HCT116 (cell line): ENCODE measurements at regions not wholly inside any gene's neighbourhood (a gene's known extent, or its start where the extent isn't known, plus 50 kb on each side); places are given as distances from the start of the nearest gene placed in this dataset.

ENCODE experiments used
- ATAC-seq: fragments of 200-7000 bp; cut with Tn5 transposase; 2 replicates; pipeline ENCODE4 v1.9.1; 2020; ENCODE audit warnings: mild to moderate bottlenecking, moderate library complexity
- BruUV-seq: library from RNA; stranded (reverse); fragments of 400-500 nt; replicated peaks from 2 replicates; lab custom pipeline; 2021; lab: Mats Ljungman, UMichigan
- CTCF ChIA-PET: fragments of 300-600 bp; sonication (Branson Sonifier 250); formaldehyde crosslinking; loops from one replicate; lab custom pipeline; 2021; ENCODE audit warnings: antibody characterized with exemption; lab: Charles Lee
- POLR2A ChIA-PET: fragments of 300-600, 350-600 bp; sonication (Branson Sonifier 250); formaldehyde crosslinking; loops from one replicate; lab custom pipeline; 2021; ENCODE audit warnings: antibody characterized with exemption; lab: Charles Lee
- RAD21 ChIA-PET, 2 experiments: fragments of 300-600 bp; sonication (Branson Sonifier 250); formaldehyde crosslinking; loops; one replicate each; lab custom pipeline; 2023; ENCODE audit warnings: low total read pairs in 2 of 2; ENCODE audit not compliant: uncharacterized antibody in 2 of 2, unreplicated experiment in 2 of 2, low non-redundant PET in 1 of 2; lab: Charles Lee
- DNase-seq: peaks from one replicate; pipeline ENCODE4 v3.0.0-alpha.2; 2010; ENCODE audit warnings: low read depth, low spot score
- H2AFZ ChIP-seq: fragments of 200-600 bp; shearing (Covaris generic), sonication (generic); 2 replicates; pipeline ENCODE4 v1.6.1; 2017; ENCODE audit warnings: low read depth, mixed run types, mixed read lengths, antibody characterized with exemption, low read length; ENCODE audit not compliant: poor library complexity, severe bottlenecking
- H3K27ac ChIP-seq: 2 replicates; pipeline ENCODE4 v1.5.1; 2012; ENCODE audit warnings: low read depth, low read length
- H3K27me3 ChIP-seq: fragments of 200-600 bp; sonication (generic); 2 replicates; pipeline ENCODE4 v1.6.1; 2016; ENCODE audit warnings: mixed run types, low read length, mixed read lengths; ENCODE audit not compliant: insufficient read depth
- H3K36me3 ChIP-seq, 2 experiments: fragments of 200-500 bp in 1 of 2; fragments of 200-600 bp in 1 of 2; sonication (Bioruptor generic) in 1 of 2; sonication (generic) in 1 of 2; 2 replicates each; pipeline versions ENCODE4 v1.5.1 to v1.6.1; 2014 to 2016; ENCODE audit warnings: low read length in 2 of 2, inconsistent platforms in 1 of 2, mixed read lengths in 1 of 2, mixed run types in 1 of 2; ENCODE audit not compliant: insufficient read depth in 2 of 2, control insufficient read depth in 1 of 2
- H3K4me1 ChIP-seq, 2 experiments: fragments of 200-600 bp in 1 of 2; sonication (generic) in 1 of 2; 2 replicates each; pipeline versions ENCODE4 v1.5.1 to v1.6.1; 2012 to 2017; ENCODE audit warnings: low read length in 2 of 2, inconsistent platforms in 1 of 2, mild to moderate bottlenecking in 1 of 2, mixed read lengths in 1 of 2, mixed run types in 1 of 2, moderate library complexity in 1 of 2; ENCODE audit not compliant: insufficient read depth in 2 of 2, control insufficient read depth in 1 of 2
- H3K4me2 ChIP-seq: fragments of 200-600 bp; sonication (generic); 2 replicates; pipeline ENCODE4 v1.6.1; 2017; ENCODE audit warnings: mixed run types, low read length, mixed read lengths
- H3K4me3 ChIP-seq, 2 experiments: fragments of 200-600 bp in 1 of 2; sonication (generic) in 1 of 2; replicated peaks in 1 of 2; 2 replicates each; pipeline ENCODE4 v1.5.1; 2011 to 2016; ENCODE audit warnings: low read length in 2 of 2, control low read depth in 1 of 2, low read depth in 1 of 2, mild to moderate bottlenecking in 1 of 2, mixed read lengths in 1 of 2, mixed run types in 1 of 2
- H3K79me2 ChIP-seq: fragments of 200-600 bp; sonication (generic); 2 replicates; pipeline ENCODE4 v1.6.1; 2017; ENCODE audit warnings: mild to moderate bottlenecking, mixed run types, low read length, moderate library complexity, mixed read lengths; ENCODE audit not compliant: insufficient read depth
- H3K9ac ChIP-seq: fragments of 200-600 bp; sonication (generic); 2 replicates; pipeline ENCODE4 v1.6.1; 2016; ENCODE audit warnings: low read length, mixed read lengths
- H3K9me2 ChIP-seq: fragments of 200-600 bp; sonication (generic), shearing (Covaris generic); 2 replicates; pipeline ENCODE4 v1.6.1; 2017; ENCODE audit warnings: mixed run types, mild to moderate bottlenecking, moderate library complexity; ENCODE audit not compliant: insufficient read depth
- H3K9me3 ChIP-seq, 2 experiments: fragments of 200-500 bp in 1 of 2; fragments of 200-600 bp in 1 of 2; sonication (Bioruptor generic) in 1 of 2; sonication (generic) in 1 of 2; 2 replicates each; pipeline ENCODE4 v1.6.1; 2014 to 2017; ENCODE audit warnings: low read length in 2 of 2, mixed read lengths in 2 of 2, inconsistent platforms in 1 of 2, low read depth in 1 of 2, mild to moderate bottlenecking in 1 of 2, mixed run types in 1 of 2, moderate library complexity in 1 of 2; ENCODE audit not compliant: control insufficient read depth in 1 of 2, insufficient read depth in 1 of 2
- H4K20me1 ChIP-seq: fragments of 200-600 bp; sonication (generic), shearing (Covaris generic); 2 replicates; pipeline ENCODE4 v1.6.1; 2017; ENCODE audit warnings: mixed run types, mild to moderate bottlenecking, moderate library complexity; ENCODE audit not compliant: insufficient read depth
- ATF3 ChIP-seq: IDR thresholded peaks from 2 replicates; pipeline ENCODE4 v1.6.1; 2012
- CBX3 ChIP-seq: IDR thresholded peaks from 2 replicates; pipeline ENCODE4 v1.6.1; 2012; ENCODE audit warnings: low read depth
- CEBPB ChIP-seq: IDR thresholded peaks from 2 replicates; pipeline ENCODE4 v1.6.1; 2012; ENCODE audit warnings: low read depth
- ELF1 ChIP-seq: IDR thresholded peaks from 2 replicates; pipeline ENCODE4 v1.6.1; 2012; ENCODE audit warnings: low read depth, borderline replicate concordance
- EZH2 ChIP-seq: fragments of 200-600 bp; sonication (generic); IDR thresholded peaks from 2 replicates; pipeline ENCODE4 v1.6.1; 2017; ENCODE audit warnings: antibody characterized with exemption, mixed run types
- FOSL1 ChIP-seq: IDR thresholded peaks from 2 replicates; pipeline ENCODE4 v1.6.1; 2012; ENCODE audit warnings: low read depth
- JUND ChIP-seq: IDR thresholded peaks from 2 replicates; pipeline ENCODE4 v1.6.1; 2012
- POLR2A ChIP-seq: IDR thresholded peaks from 2 replicates; pipeline ENCODE4 v1.7.0; 2011; ENCODE audit warnings: borderline replicate concordance; ENCODE audit not compliant: insufficient read depth, insufficient read length; ENCODE audit errors: extremely low read depth
- POLR2AphosphoS5 ChIP-seq: IDR thresholded peaks from 2 replicates; pipeline ENCODE4 v1.6.1; 2011; ENCODE audit warnings: mild to moderate bottlenecking, low read depth, low read length, moderate library complexity
- RAD21 ChIP-seq: IDR thresholded peaks from 2 replicates; pipeline ENCODE4 v1.6.1; 2012; ENCODE audit warnings: low read depth, mild to moderate bottlenecking
- SIN3A ChIP-seq: IDR thresholded peaks from 2 replicates; pipeline ENCODE4 v1.6.1; 2012; ENCODE audit warnings: low read depth
- SRF ChIP-seq: IDR thresholded peaks from 2 replicates; pipeline ENCODE4 v1.6.1; 2012; ENCODE audit warnings: low read depth
- YY1 ChIP-seq: IDR thresholded peaks from 2 replicates; pipeline ENCODE4 v1.6.1; 2011; ENCODE audit warnings: low read length, low read depth, moderate library complexity, mild to moderate bottlenecking; ENCODE audit not compliant: insufficient replicate concordance; ENCODE audit errors: extremely low read depth
- ZFX ChIP-seq: fragments of 450-650 bp; IDR thresholded peaks from 2 replicates; pipeline ENCODE4 v1.6.1; 2017
- intact Hi-C: fragments of 100-400 bp; cut with micrococcal nuclease; formaldehyde crosslinking; loops from 2 replicates; pipeline ENCODE4 v1.10.0; 2022
- TF ChIP-seq, protein P1 (sequence below), 3 experiments: fragments of 200-600 bp in 1 of 3; sonication (generic) in 1 of 3; IDR thresholded peaks in 2 of 3; conservative IDR thresholded peaks in 1 of 3; 2 replicates each; pipeline ENCODE4 v1.5.1; 2012 to 2017; ENCODE audit warnings: low read depth in 2 of 3, low read length in 2 of 3, antibody characterized with exemption in 1 of 3, borderline replicate concordance in 1 of 3, control low read depth in 1 of 3, mild to moderate bottlenecking in 1 of 3, mixed read lengths in 1 of 3, mixed run types in 1 of 3, moderate library complexity in 1 of 3; ENCODE audit not compliant: insufficient read depth in 1 of 3

GRCh38 chr1:104592926-104593325 is 843.2 kb downstream of the AMY1C start:
- H3K4me2 ChIP-seq = no peak overlapping the region
- no peak overlapping the region for H3K27ac ChIP-seq
- POLR2A ChIA-PET = no interaction called here
- H3K9me2 ChIP-seq = no peaks in the 10 kb centered on the region
- H3K9me3 ChIP-seq = peaks cover 0 to 13% of the 10 kb centered on the region in 2 experiments; a peak in 2 of 4 replicates
- CTCF ChIA-PET = no interaction called here
- RAD21 ChIA-PET = no interaction called here
- no peaks in the 10 kb centered on the region for H3K36me3 ChIP-seq
- no peak for TF ChIP-seq ATF3
- TF ChIP-seq ELF1 = no peak
- no peak for TF ChIP-seq SIN3A
- no peak for TF ChIP-seq JUND
- no peak for TF ChIP-seq FOSL1
- TF ChIP-seq EZH2 = no peak
- no peak for TF ChIP-seq CBX3
- TF ChIP-seq ZFX = no peak
- TF ChIP-seq CEBPB = no peak
- ATAC-seq (no peak), DNase-seq (no peak)
- H3K9ac ChIP-seq = no peak overlapping the region
- no peaks in the 10 kb centered on the region for H3K79me2 ChIP-seq
- no peak overlapping the region for H3K4me3 ChIP-seq
- no peak overlapping the region for H2AFZ ChIP-seq
- intact Hi-C loops = no loop called here
- H3K27me3 ChIP-seq = no peaks in the 10 kb centered on the region
- no peaks in the 10 kb centered on the region for H3K4me1 ChIP-seq
- BruUV-seq = no TSS peak
- H4K20me1 ChIP-seq = no peaks in the 10 kb centered on the region

GRCh38 chr1:104593413-104594187 is 843.9 kb downstream of the AMY1C start:
- Histone ChIP-seq H3K9me3 (peaks cover 0 to 13% of the 10 kb centered on the region in 2 experiments; a peak in 2 of 4 replicates), H3K4me3 (no peak overlapping the region), H4K20me1 (no peaks in the 10 kb centered on the region), H3K4me2 (no peak overlapping the region), H3K9ac (no peak overlapping the region), H3K79me2 (no peaks in the 10 kb centered on the region), H3K27me3 (no peaks in the 10 kb centered on the region), H3K36me3 (no peaks in the 10 kb centered on the region), H3K9me2 (no peaks in the 10 kb centered on the region), H2AFZ (no peak overlapping the region), H3K4me1 (no peaks in the 10 kb centered on the region), H3K27ac (no peak overlapping the region)
- TF ChIP-seq YY1 = no peak
- TF ChIP-seq, protein P1, sequence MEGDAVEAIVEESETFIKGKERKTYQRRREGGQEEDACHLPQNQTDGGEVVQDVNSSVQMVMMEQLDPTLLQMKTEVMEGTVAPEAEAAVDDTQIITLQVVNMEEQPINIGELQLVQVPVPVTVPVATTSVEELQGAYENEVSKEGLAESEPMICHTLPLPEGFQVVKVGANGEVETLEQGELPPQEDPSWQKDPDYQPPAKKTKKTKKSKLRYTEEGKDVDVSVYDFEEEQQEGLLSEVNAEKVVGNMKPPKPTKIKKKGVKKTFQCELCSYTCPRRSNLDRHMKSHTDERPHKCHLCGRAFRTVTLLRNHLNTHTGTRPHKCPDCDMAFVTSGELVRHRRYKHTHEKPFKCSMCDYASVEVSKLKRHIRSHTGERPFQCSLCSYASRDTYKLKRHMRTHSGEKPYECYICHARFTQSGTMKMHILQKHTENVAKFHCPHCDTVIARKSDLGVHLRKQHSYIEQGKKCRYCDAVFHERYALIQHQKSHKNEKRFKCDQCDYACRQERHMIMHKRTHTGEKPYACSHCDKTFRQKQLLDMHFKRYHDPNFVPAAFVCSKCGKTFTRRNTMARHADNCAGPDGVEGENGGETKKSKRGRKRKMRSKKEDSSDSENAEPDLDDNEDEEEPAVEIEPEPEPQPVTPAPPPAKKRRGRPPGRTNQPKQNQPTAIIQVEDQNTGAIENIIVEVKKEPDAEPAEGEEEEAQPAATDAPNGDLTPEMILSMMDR (IDR thresholded peaks at IDR 0.05 in 2 of 3, conservative IDR thresholded peaks at IDR 0.05 in 1 of 3; ENCODE audit: borderline replicate concordance in 1 of 3, insufficient read depth in 1 of 3, low read depth in 2 of 3, low read length in 2 of 3) = no peak
- TF ChIP-seq POLR2AphosphoS5 = no peak
- TF ChIP-seq SIN3A = no peak
- TF ChIP-seq EZH2 = no peak
- no peak for TF ChIP-seq JUND
- TF ChIP-seq FOSL1 = no peak
- TF ChIP-seq POLR2A = no peak
- no peak for TF ChIP-seq SRF
- no peak for TF ChIP-seq RAD21
- no peak for ATAC-seq
- intact Hi-C loops = no loop called here
- BruUV-seq = no TSS peak
- no peak for DNase-seq
- RAD21 ChIA-PET = no interaction called here
- POLR2A ChIA-PET = no interaction called here
- CTCF ChIA-PET = no interaction called here
